Ishikawa (cell line): ENCODE measurements at regions not wholly inside any gene's neighbourhood (a gene's known extent, or its start where the extent isn't known, plus 50 kb on each side); places are given as distances from the start of the nearest gene placed in this dataset.

Experiments
- CEBPB ChIP-seq: IDR thresholded peaks from 2 replicates; pipeline ENCODE4 v1.6.1; 2012
- CREB1 ChIP-seq: IDR thresholded peaks from 2 replicates; pipeline ENCODE4 v1.6.1; 2012; ENCODE audit warnings: low read depth
- EGR1 ChIP-seq: IDR thresholded peaks from 2 replicates; pipeline ENCODE4 v1.6.1; 2012
- EP300 ChIP-seq: IDR thresholded peaks from 2 replicates; pipeline ENCODE4 v1.6.1; 2012; ENCODE audit warnings: borderline replicate concordance
- FOXM1 ChIP-seq: IDR thresholded peaks from 2 replicates; pipeline ENCODE4 v1.6.1; 2012; ENCODE audit warnings: low read depth, borderline replicate concordance
- NFIC ChIP-seq: IDR thresholded peaks from 2 replicates; pipeline ENCODE4 v1.6.1; 2012
- RAD21 ChIP-seq: IDR thresholded peaks from 2 replicates; pipeline ENCODE4 v1.6.1; 2012; ENCODE audit warnings: low read depth
- REST ChIP-seq: IDR thresholded peaks from 2 replicates; pipeline ENCODE4 v1.6.1; 2012; ENCODE audit warnings: low read depth, mild to moderate bottlenecking
- TAF1 ChIP-seq: IDR thresholded peaks from 2 replicates; pipeline ENCODE4 v1.6.1; 2012; ENCODE audit warnings: low read depth, mild to moderate bottlenecking
- TCF12 ChIP-seq: IDR thresholded peaks from 2 replicates; pipeline ENCODE4 v1.6.1; 2012; ENCODE audit warnings: low read depth
- TEAD4 ChIP-seq: IDR thresholded peaks from 2 replicates; pipeline ENCODE4 v1.6.1; 2012
- YY1 ChIP-seq: IDR thresholded peaks from 2 replicates; pipeline ENCODE4 v1.6.1; 2012; ENCODE audit warnings: low read depth
- ZBTB7A ChIP-seq: IDR thresholded peaks from 2 replicates; pipeline ENCODE4 v1.6.1; 2012; ENCODE audit warnings: low read depth
- TF ChIP-seq, protein P1 (sequence below): IDR thresholded peaks from 2 replicates; pipeline ENCODE4 v1.6.1; 2012
- TF ChIP-seq, protein P2 (sequence below): IDR thresholded peaks from 2 replicates; pipeline ENCODE4 v1.6.1; 2012

- TF ChIP-seq ZBTB7A (no peak), TAF1 (no peak), FOXM1 (no peak), TCF12 (no peak), TEAD4 (no peak), NFIC (no peak), RAD21 (no peak), EGR1 (no peak), EP300 (no peak), REST (no peak)
- TF ChIP-seq, protein P1, sequence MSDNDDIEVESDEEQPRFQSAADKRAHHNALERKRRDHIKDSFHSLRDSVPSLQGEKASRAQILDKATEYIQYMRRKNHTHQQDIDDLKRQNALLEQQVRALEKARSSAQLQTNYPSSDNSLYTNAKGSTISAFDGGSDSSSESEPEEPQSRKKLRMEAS: no peak
- TF ChIP-seq, protein P2, sequence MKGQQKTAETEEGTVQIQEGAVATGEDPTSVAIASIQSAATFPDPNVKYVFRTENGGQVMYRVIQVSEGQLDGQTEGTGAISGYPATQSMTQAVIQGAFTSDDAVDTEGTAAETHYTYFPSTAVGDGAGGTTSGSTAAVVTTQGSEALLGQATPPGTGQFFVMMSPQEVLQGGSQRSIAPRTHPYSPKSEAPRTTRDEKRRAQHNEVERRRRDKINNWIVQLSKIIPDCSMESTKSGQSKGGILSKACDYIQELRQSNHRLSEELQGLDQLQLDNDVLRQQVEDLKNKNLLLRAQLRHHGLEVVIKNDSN: no peak
Measured at GRCh38 chrX:40494005-40494404, 86.8 kb upstream of the ATP6AP2 start.

DNA sequence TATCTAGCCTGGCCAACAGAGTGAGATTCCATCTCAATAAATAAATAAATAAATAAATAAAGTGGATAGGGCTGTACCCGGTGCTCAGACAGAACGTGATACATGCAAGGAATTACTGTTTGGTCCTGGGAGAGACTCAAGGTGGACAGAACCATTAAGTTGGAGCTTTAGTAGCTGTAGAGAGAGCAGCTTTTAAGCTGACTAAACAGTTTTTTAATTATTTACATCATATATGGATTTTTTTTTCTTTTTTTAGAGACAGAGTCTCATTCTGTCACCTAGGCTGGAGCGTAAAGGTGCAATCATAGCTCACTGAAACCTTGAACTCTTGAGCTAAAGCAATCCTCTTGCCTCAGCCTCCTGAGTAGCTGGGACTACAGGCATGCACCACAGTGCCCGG, 92.5 kb upstream of the ATP6AP2 start:
- TF ChIP-seq CREB1 (no peak), EGR1 (no peak), RAD21 (no peak), YY1 (no peak), FOXM1 (no peak), NFIC (no peak), TEAD4 (no peak), ZBTB7A (no peak), TCF12 (no peak), TAF1 (no peak), CEBPB (no peak), EP300 (no peak), REST (no peak)
- TF ChIP-seq, protein P1: no peak
- TF ChIP-seq, protein P2: no peak

- no peak for TF ChIP-seq YY1
- no peak for TF ChIP-seq REST
- TF ChIP-seq, protein P2: no peak
- TF ChIP-seq, protein P1: no peak
- TF ChIP-seq EP300: no peak
- no peak for TF ChIP-seq NFIC
- no peak for TF ChIP-seq TEAD4
- no peak for TF ChIP-seq TCF12
- TF ChIP-seq CEBPB: no peak
- no peak for TF ChIP-seq FOXM1
Measured at GRCh38 chrX:40485973-40486372, 94.8 kb upstream of the ATP6AP2 start.

DNA sequence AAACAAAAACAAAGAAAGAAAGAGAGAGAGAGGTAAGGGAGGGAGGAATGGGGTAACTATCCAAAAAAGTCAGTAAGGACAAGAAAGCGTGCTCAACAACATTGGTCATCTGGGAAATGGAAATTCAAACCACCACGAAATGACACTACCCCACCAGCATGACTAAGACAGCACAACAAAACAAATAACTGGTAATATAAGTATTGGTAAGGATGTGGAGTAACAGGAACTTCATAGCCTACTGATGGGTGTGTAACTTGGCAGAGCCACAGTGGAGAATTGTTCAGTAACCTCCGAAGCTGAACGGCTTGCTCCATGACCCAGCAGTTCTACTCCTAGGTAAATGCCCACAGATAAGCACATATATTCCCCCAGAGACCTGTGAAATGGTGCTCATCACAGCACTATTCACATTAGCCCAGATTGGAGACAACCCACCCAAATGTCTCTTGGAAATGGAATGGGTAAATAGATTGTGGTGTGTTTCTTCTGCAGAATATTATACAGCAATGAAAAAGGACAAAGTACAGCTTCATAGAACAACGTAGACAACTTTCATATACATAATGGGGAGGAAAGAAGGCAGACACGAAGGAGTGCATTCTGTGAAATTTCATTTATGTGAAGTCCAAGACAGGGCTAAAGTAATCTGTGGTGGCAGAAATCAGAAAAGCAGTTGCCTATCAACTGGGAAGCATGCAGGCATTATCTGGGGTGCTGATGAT, 95.5 kb upstream of the ATP6AP2 start:
- TF ChIP-seq, protein P1: no peak
- no peak for TF ChIP-seq FOXM1
- TF ChIP-seq CEBPB: no peak
- TF ChIP-seq NFIC: no peak
- TF ChIP-seq EP300: no peak
- TF ChIP-seq YY1: no peak
- TF ChIP-seq EGR1: no peak
- no peak for TF ChIP-seq CREB1
- TF ChIP-seq TAF1: no peak
- TF ChIP-seq TCF12: no peak
- no peak for TF ChIP-seq REST
- TF ChIP-seq, protein P2: no peak
- TF ChIP-seq TEAD4: no peak
- TF ChIP-seq RAD21: no peak
- no peak for TF ChIP-seq ZBTB7A
